Lower leg skin (tissue), 3 donors: ENCODE measurements at regions not wholly inside any gene's neighbourhood (a gene's known extent, or its start where the extent isn't known, plus 50 kb on each side); places are given as distances from the start of the nearest gene placed in this dataset.
"Not testable (repeated sequence)": the region's sequence is repeated elsewhere in the genome, so short reads cannot be mapped to it uniquely, and the experiment has no call there.

Source experiments
- CTCF ChIP-seq, 3 donors: fragments of 450-650 bp; IDR thresholded peaks; one replicate each; pipeline ENCODE4 v1.5.1; 2016; ENCODE audit warnings: antibody characterized with exemption in 3 of 3, mild to moderate bottlenecking in 3 of 3, moderate library complexity in 2 of 3
- POLR2A ChIP-seq, 2 donors: fragments of 450-650 bp; IDR thresholded peaks; one replicate each; pipeline ENCODE4 v1.6.1; 2016 to 2017; ENCODE audit warnings: antibody characterized with exemption in 2 of 2, mild to moderate bottlenecking in 1 of 2, moderate library complexity in 1 of 2

GRCh38 chr16:29612381-29613306 is 50.4 kb upstream of the SPN start:
- not testable (repeated sequence) for TF ChIP-seq CTCF, POLR2A (IDR thresholded peaks at IDR 0.05)
